GM21526 (cell line): ENCODE measurements at regions not wholly inside any gene's neighbourhood (a gene's known extent, or its start where the extent isn't known, plus 50 kb on each side); places are given as distances from the start of the nearest gene placed in this dataset.
"Not testable (repeated sequence)": the region's sequence is repeated elsewhere in the genome, so short reads cannot be mapped to it uniquely, and the experiment has no call there.

ENCODE experiments used
- ATAC-seq: cut with Tn5 transposase; IDR thresholded peaks from one replicate; pipeline ENCODE4 v1.9.1; 2021; ENCODE audit warnings: moderate library complexity; ENCODE audit not compliant: unreplicated experiment, low FRiP score

GRCh38 chr12:76186131-76186906 lies 101.8 kb upstream of the NAP1L1 start:
- ATAC-seq: no peak

- peak; percentile 93 for ATAC-seq
These were observed 99.1 kb upstream of the NAP1L1 start for GRCh38 chr12:76183459-76184186.

DNA sequence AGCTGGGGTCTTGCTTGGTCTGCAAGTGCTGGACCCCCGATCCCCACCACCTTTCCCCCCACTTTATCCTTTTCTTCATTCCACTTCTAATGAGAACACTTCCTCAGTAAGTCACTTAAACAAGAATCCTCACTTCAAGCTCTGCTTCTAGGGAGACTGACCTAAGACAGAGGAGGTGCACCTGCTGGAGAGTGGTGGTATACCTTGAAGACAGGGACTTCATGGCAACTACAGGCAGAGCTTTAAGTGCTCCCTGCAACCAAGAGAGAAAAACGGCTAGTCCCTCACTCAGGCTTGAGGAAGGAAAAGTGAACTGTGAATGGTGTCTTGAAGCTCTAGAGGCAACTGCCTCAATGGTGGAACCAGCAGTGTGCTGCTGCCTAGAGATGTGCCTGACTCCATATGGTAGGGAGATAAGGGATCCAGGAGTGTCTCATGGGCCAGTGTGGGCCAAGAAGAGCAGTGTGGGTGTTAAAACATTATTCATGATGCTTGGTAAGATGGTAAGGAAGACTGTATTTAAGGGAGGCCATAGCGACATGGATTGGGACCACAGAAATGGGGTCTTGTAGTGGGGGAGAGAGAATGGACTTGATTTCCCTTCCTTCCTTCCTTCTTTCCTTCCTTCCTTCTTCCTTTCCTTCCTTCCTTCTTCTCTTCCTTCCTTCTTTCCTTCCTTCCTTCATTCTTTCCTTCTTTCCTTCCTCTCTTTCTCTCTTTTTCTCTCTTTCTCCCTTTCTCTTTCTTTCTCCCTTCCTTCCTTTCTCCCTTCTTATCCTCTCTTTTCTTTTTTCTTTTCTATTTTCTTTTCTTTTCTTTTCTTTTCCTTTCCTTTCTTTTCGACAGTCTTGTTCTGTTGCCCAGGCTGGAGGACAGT lies 96.2 kb upstream of the NAP1L1 start:
- no peak for ATAC-seq

- no peak for ATAC-seq
These were observed 94.0 kb upstream of the NAP1L1 start for GRCh38 chr12:76178452-76178851.

GRCh38 chr12:76177821-76178220 lies 93.3 kb upstream of the NAP1L1 start:
- ATAC-seq: no peak

DNA sequence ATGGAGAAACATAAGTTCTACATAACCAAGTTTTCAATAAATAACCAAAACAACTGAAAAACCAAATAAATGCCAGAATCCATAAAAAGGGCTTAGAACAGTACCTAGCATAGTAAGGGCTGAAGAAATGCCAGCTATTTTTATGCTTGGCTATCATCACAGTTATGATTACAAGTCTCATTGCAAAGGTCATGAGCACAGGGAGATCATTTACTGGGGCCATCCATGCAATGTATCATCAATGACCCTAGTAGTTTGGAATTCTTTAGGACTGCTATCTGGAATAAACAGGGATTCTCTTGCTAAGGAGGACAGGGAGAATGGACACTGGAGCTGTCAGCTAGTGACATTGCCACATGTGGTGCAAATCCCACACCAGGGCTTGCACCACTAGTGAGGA lies 92.5 kb upstream of the NAP1L1 start:
- no peak for ATAC-seq

DNA sequence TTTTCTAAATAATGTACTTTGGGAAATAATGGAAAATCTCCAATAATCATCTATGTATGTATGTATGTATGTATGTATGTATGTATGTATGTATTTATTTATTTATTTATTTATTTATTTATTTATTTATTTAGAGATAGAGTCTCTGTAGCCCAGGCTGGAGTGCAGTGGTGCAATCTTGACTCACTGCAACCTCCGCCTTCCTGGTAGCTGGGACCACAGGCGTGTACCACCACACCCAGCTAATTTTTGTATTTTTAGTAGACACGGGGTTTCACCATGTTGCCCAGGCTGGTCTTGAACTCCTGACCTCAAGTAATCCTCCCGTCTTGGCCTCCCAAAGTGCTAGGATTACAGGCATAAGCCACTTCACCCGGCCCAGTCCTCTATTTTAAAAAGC lies 91.5 kb upstream of the NAP1L1 start:
- not testable (repeated sequence) for ATAC-seq

DNA sequence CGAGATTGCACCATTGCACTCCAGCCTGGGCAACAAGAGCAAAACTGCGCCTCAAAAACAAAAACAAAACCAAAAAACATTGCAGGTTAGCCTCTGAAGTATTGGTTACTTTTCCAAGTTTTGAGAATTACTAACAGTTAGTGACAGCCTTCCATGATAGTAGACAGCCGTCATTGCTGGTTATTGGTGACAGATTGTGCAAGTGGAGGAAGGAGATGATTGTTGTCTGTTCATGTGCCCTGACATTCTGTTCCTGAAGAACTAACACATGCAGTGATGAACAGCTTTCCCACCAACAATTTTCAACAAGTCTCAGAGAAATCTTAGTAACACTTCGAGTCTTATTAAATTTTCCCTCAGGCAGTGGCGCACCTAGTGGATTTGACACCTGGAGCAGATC lies 89.3 kb upstream of the NAP1L1 start:
- no peak for ATAC-seq

GRCh38 chr12:76158518-76159321 lies 74.2 kb upstream of the NAP1L1 start:
- ATAC-seq: peak; percentile 99

DNA sequence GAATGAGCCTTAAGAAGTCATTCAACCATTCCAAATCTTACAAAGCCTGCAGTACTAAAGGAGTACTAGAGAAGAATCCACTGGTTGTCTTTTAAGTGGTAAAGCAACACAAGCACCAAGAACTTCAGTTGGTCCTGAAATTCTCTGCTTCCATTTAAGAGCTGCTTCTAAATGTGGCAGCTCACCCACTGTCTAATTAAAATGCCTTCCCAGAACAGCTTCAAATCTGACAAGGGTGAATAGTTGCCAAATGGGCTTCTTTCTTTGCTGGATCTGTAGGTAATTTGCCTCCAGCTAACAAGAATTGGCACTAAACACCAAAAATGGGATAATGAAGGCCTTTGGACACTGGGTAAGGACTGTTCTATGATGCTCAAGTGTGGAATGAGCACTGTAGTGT lies 72.2 kb upstream of the NAP1L1 start:
- no peak for ATAC-seq

DNA sequence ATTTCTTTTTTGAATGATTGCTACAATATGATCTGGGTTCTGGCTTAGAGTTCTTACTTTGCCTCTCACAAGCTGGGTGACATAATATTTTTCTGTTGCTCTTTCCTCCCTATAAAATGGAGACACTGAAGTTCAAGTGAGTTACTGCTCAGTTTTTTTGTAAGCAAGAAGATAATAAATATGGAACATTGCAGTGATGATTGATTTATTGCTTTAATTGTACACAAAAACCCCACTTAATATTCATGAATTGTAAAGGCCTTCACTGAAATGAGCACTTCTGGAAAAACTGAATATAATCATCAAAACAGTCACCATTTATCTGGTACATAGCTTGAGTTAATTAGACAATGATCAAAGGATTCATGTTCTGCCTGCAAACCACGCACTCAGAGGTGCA lies 71.8 kb upstream of the NAP1L1 start:
- no peak for ATAC-seq

DNA sequence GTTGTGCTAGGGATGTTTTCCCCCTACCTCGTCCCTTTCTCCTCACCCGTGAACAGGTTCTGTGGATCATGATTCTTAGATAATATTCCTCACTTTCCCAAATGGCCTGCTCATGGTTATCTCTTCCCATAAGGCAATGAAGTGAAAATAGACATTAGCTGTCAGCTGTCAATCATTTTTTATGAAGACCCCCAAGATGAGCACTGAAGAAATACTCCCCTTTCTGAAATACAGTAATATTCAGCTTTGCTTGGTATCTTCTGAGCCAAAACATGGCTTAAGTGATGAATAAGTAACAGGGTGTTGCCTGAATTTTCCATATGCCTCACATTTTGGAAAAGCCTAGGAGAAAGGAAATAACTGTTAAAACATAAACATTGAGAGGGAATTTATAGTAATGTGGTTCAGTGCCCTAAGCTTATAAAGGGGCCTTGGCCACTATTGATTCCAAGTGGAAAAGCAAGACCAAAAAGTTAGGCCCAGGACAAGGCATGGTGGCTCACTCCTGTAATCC lies 70.7 kb upstream of the NAP1L1 start:
- no peak for ATAC-seq

- no peak for ATAC-seq
These were observed 69.1 kb upstream of the NAP1L1 start for GRCh38 chr12:76153616-76154015.

GRCh38 chr12:76152181-76152807 lies 67.8 kb upstream of the NAP1L1 start:
- peak; percentile 91 for ATAC-seq

DNA sequence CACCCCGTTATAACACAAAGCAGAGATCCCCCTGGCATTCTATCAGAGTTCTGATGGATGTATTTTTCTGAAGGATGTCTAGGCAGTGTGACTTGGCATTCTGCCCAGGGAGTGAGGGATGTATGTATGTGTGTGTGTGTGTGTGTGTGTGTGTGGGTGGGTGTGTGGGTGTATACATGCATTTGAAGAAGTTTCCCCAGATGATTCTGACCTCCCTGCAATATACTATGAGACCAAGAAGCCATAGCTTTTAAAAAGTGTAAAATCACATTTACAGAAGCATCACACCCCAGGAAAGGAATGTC lies 59.7 kb upstream of the NAP1L1 start:
- ATAC-seq: no peak

GRCh38 chr12:76143343-76144244 lies 59.1 kb upstream of the NAP1L1 start:
- peak; percentile 95 for ATAC-seq

DNA sequence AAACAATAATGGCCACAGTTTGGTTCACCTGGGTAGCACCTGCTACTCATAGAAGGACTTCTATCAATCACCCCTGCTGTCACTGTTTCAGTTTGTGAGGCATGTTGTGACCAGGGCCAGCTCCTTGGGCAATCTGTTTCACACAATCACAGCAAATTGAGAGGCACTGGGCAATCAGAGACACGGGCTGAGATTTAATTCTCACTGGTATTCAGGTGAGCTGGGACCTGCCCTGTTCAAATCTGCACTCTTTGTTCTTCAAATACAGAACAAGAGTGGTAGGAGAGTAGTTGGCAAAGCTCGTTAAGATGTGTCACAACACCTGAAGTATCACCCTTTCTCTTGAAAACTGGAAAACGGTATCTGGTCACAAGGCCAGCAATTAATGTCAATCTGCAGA lies 57.8 kb upstream of the NAP1L1 start:
- no peak for ATAC-seq

DNA sequence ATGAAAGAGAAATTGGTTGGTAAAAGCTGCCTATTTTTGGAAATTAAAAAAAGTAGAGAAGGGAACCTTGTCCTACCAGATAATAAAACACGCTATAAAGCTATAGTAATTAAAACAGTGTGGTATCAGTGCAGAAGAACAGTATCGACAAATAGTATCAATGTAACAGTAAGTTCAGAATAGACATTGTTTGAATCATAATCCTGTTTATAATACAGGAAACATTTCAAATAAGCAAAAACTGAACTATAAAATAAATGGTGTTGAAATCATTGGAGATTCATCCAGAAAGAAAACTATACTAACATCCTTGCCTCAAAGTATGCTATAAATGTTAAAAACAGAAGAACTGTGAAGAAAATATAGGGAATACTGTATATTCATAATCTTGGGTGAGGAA lies 54.2 kb upstream of the NAP1L1 start:
- ATAC-seq: no peak

DNA sequence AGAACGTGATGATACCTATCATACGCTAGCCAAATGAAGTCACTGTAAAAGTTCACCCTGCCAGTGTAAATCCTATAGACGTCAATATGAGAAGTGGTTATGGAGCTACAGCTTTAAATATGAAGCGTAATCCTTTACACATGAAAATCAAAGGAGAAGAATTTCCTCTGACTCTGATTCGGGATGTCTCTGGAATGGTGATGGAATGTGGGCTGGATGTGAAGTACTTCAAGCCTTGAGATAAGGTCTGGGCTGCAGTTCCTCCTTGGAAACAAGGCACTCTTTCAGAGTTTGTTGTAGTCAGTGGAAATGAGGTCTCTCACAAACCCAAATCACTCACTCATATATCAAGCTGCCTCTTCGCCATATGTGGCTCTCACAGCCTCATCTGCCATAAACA lies 53.1 kb upstream of the NAP1L1 start:
- no peak for ATAC-seq
